ENCODE measurements at regions not wholly inside any gene's neighbourhood (a gene's known extent, or its start where the extent isn't known, plus 50 kb on each side); places are given as distances from the start of the nearest gene placed in this dataset.

DNA sequence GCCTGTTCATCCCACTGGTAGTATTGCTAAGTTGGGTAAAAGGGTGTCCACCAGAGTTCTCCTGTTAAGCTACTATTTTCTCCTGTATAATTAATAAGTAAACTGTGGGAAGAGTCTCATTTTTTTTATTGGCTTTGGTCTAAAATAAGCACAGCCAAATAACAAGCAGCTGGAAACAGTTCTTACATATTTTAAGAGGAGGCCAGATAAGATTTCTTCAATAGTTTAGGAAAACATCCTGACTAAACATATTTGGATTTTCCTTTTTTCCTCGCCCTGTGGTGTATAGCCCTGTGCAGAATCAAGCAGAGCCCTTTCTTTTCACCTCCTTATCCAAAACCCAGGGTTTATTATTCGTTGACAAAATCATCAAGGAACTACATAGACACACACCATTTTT lies 122.2 kb upstream of the ZNF608 start:
- no peak for TF ChIP-seq CTCF (IDR thresholded peaks at IDR 0.05)
- TF ChIP-seq POLR2A (IDR thresholded peaks at IDR 0.05): no peak

All from tibial nerve (tissue), 3 donors.